GM20000 (cell line): ENCODE measurements at regions not wholly inside any gene's neighbourhood (a gene's known extent, or its start where the extent isn't known, plus 50 kb on each side); places are given as distances from the start of the nearest gene placed in this dataset.

ENCODE experiments used
- DNase-seq: peaks from one replicate; pipeline ENCODE4 v3.0.0; 2012; ENCODE audit warnings: low spot score
- CTCF ChIP-seq: IDR thresholded peaks from 2 replicates; pipeline ENCODE4 v1.5.1; 2012; ENCODE audit warnings: mild to moderate bottlenecking, control low read depth; ENCODE audit errors: extremely low read depth, missing control alignments

GRCh38 chr10:54900584-54900983 is 99.6 kb upstream of the PCDH15 start:
- DNase-seq = peak; percentile 21
- no peak for TF ChIP-seq CTCF

GRCh38 chr10:54880996-54881395 is 80.0 kb upstream of the PCDH15 start:
- TF ChIP-seq CTCF = no peak
- DNase-seq = no peak

- DNase-seq = no peak
- TF ChIP-seq CTCF = no peak
Measured at GRCh38 chr10:54869022-54869421, 68.0 kb upstream of the PCDH15 start.

GRCh38 chr10:54866666-54867065 is 65.6 kb upstream of the PCDH15 start:
- no peak for DNase-seq
- TF ChIP-seq CTCF = no peak

GRCh38 chr10:54854843-54855242 is 53.8 kb upstream of the PCDH15 start:
- no peak for TF ChIP-seq CTCF
- DNase-seq = no peak

GRCh38 chr10:54854389-54854788 is 53.4 kb upstream of the PCDH15 start:
- no peak for DNase-seq
- no peak for TF ChIP-seq CTCF

GRCh38 chr10:54853883-54854282 is 52.9 kb upstream of the PCDH15 start:
- DNase-seq = no peak
- no peak for TF ChIP-seq CTCF
